CD4-positive, alpha-beta T cell (primary cell): ENCODE measurements at regions not wholly inside any gene's neighbourhood (a gene's known extent, or its start where the extent isn't known, plus 50 kb on each side); places are given as distances from the start of the nearest gene placed in this dataset.

ENCODE experiments used
- ATAC-seq: fragments of 200-7000 bp; cut with Tn5 transposase; one replicate; pipeline ENCODE4 v1.10.0; 2022; ENCODE audit warnings: mild to moderate bottlenecking; ENCODE audit not compliant: poor library complexity
- CTCF ChIA-PET: fragments of 350-600 bp; sonication (Branson Sonifier 250); formaldehyde crosslinking; loops from one replicate; lab custom pipeline; 2021; ENCODE audit warnings: antibody characterized with exemption, inconsistent platforms; lab: Charles Lee
- POLR2A ChIA-PET: fragments of 350-600 bp; sonication (Branson Sonifier 250); formaldehyde crosslinking; loops from one replicate; lab custom pipeline; 2021; ENCODE audit warnings: antibody characterized with exemption, inconsistent platforms; lab: Charles Lee
- DNase-seq, 14 experiments: peaks; one replicate each; pipeline ENCODE4 v3.0.0-alpha.2; 2013 to 2020; ENCODE audit warnings: mixed read lengths in 2 of 14
- H3K27ac ChIP-seq, 2 donors: one replicate each; pipeline versions ENCODE4 v1.5.1 to v1.7.0; 2013; ENCODE audit warnings: low read length in 2 of 2, low read depth in 1 of 2, mild to moderate bottlenecking in 1 of 2
- H3K27me3 ChIP-seq, 2 experiments: 1 replicate in 1 of 2; 2 replicates in 1 of 2; pipeline versions ENCODE4 v1.6.1 to v1.7.0; 2013; ENCODE audit warnings: low read length in 2 of 2, control low read depth in 1 of 2, mild to moderate bottlenecking in 1 of 2, moderate library complexity in 1 of 2; ENCODE audit not compliant: insufficient read depth in 2 of 2, control insufficient read depth in 1 of 2
- H3K36me3 ChIP-seq: one replicate; pipeline ENCODE4 v1.6.1; 2013; ENCODE audit warnings: low read length, control low read depth; ENCODE audit not compliant: insufficient read depth
- H3K4me1 ChIP-seq: one replicate; pipeline ENCODE4 v1.6.1; 2013; ENCODE audit warnings: low read length, control low read depth; ENCODE audit not compliant: insufficient read depth
- H3K4me3 ChIP-seq: one replicate; pipeline ENCODE4 v1.5.1; 2013; ENCODE audit warnings: mild to moderate bottlenecking, low read length, moderate library complexity
- H3K9me3 ChIP-seq, 2 experiments: 1 replicate in 1 of 2; 2 replicates in 1 of 2; pipeline versions ENCODE4 v1.6.1 to v1.7.0; 2013; ENCODE audit warnings: low read length in 2 of 2, mild to moderate bottlenecking in 2 of 2, control low read depth in 1 of 2, moderate library complexity in 1 of 2; ENCODE audit not compliant: control insufficient read depth in 1 of 2, insufficient read depth in 1 of 2
- H3K27ac Mint-ChIP-seq: one replicate; pipeline ENCODE4 v1.8.0; 2020; ENCODE audit warnings: mixed read lengths
- H3K27me3 Mint-ChIP-seq: one replicate; pipeline ENCODE4 v1.8.0; 2021; ENCODE audit warnings: mixed read lengths
- H3K36me3 Mint-ChIP-seq: one replicate; pipeline ENCODE4 v1.8.0; 2021; ENCODE audit warnings: low read depth, mixed read lengths
- H3K4me1 Mint-ChIP-seq: one replicate; pipeline ENCODE4 v1.8.0; 2021; ENCODE audit warnings: low read depth, mixed read lengths
- H3K4me3 Mint-ChIP-seq: one replicate; pipeline ENCODE4 v1.8.0; 2020; ENCODE audit warnings: mild to moderate bottlenecking, mixed read lengths
- H3K9me3 Mint-ChIP-seq: one replicate; pipeline ENCODE4 v1.8.0; 2020; ENCODE audit warnings: mixed read lengths
- intact Hi-C, 2 experiments: fragments of 100-400 bp; cut with DNase I in 1 of 2; cut with micrococcal nuclease in 1 of 2; formaldehyde crosslinking; loops; one replicate each; pipeline versions ENCODE4 v1.15.1 to v1.9.0; 2023 to 2025; cut with DNase I, micrococcal nuclease
- TF ChIP-seq, protein P1 (sequence below): fragments of 200-600 bp; IDR thresholded peaks from one replicate; pipeline ENCODE4 v1.8.0; 2022; ENCODE audit warnings: antibody characterized with exemption, mild to moderate bottlenecking

DNA sequence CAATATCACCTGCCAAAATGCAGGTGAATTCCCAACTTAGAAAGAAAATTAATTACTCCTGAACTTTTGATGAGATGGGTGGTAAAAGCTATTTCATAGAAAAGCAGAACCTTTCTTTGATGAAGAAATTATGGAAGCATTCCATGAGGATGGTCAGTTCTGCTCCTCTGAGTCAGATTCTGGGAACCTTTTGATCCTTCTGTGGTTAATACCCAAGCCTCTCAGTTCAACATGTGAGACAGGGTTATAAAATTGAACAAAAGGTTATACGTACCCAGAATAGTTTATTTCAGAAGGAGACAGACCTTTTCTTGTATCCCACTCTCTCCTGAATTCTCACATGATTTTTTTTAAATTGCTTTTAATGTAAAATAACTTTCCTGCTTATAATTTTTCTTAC is 767.6 kb upstream of the ADAMTS16 start:
- no peaks in the 10 kb centered on the region for H3K27me3 ChIP-seq
- Mint-ChIP-seq H3K9me3 (no peaks in the 10 kb centered on the region), H3K4me1 (no peaks in the 10 kb centered on the region), H3K27me3 (no peaks in the 10 kb centered on the region), H3K36me3 (no peaks in the 10 kb centered on the region), H3K27ac (no peak overlapping the region), H3K4me3 (no peak overlapping the region)
- H3K36me3 ChIP-seq, result no peaks in the 10 kb centered on the region
- intact Hi-C loops, result no loop called here
- POLR2A ChIA-PET, result no interaction called here
- CTCF ChIA-PET, result no interaction called here
- no peaks in the 10 kb centered on the region for H3K4me1 ChIP-seq
- no peak overlapping the region for H3K4me3 ChIP-seq
- no peak overlapping the region for H3K27ac ChIP-seq
- no peaks in the 10 kb centered on the region for H3K9me3 ChIP-seq
- ATAC-seq (no peak), DNase-seq (no peak)
- TF ChIP-seq, protein P1, sequence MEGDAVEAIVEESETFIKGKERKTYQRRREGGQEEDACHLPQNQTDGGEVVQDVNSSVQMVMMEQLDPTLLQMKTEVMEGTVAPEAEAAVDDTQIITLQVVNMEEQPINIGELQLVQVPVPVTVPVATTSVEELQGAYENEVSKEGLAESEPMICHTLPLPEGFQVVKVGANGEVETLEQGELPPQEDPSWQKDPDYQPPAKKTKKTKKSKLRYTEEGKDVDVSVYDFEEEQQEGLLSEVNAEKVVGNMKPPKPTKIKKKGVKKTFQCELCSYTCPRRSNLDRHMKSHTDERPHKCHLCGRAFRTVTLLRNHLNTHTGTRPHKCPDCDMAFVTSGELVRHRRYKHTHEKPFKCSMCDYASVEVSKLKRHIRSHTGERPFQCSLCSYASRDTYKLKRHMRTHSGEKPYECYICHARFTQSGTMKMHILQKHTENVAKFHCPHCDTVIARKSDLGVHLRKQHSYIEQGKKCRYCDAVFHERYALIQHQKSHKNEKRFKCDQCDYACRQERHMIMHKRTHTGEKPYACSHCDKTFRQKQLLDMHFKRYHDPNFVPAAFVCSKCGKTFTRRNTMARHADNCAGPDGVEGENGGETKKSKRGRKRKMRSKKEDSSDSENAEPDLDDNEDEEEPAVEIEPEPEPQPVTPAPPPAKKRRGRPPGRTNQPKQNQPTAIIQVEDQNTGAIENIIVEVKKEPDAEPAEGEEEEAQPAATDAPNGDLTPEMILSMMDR, result no peak

DNA sequence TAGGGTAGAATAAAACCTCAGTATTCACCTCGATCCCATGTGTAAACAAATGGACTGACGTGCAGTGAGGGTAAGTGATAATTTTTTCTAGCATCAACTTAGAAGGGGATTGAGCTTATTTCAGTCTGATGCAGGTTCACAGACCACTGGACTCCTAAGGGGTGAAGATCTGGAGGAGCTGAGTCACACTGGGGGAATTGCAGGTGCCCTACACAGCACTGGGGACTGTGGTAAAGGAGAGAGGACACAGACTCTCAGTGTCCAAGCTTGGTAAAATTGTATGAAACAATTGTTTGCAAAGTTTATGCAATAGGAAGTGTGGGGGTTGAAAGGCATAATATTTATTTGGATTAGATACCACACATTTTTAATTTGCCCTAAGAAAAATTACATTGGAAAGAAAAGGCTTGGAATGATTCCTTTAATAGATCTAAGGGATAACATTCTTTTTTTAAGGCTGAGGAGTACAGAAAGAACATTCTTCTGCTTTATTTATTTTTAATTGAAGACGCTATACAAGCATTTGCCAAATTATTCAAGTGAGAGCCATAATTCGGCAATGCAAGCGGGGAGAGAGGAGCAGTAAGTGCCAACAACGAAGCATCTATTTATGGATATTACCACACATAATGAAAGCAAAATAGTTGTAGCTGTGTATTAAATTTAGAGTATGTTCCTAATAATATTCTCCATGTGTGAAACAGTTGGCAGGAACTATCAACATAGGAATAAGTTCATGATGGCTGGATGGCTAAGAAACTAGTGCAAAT is 766.9 kb upstream of the ADAMTS16 start:
- no peaks in the 10 kb centered on the region for H3K4me1 ChIP-seq
- Mint-ChIP-seq H3K27me3 (no peaks in the 10 kb centered on the region), H3K4me1 (no peaks in the 10 kb centered on the region), H3K27ac (no peak overlapping the region), H3K36me3 (no peaks in the 10 kb centered on the region), H3K4me3 (no peak overlapping the region), H3K9me3 (peaks cover 3% of the 10 kb centered on the region)
- no peak overlapping the region for H3K4me3 ChIP-seq
- no peak overlapping the region for H3K27ac ChIP-seq
- H3K27me3 ChIP-seq, result no peaks in the 10 kb centered on the region
- CTCF ChIA-PET, result no interaction called here
- intact Hi-C loops, result no loop called here
- H3K9me3 ChIP-seq, result no peaks in the 10 kb centered on the region
- POLR2A ChIA-PET, result no interaction called here
- TF ChIP-seq, protein P1, result no peak
- DNase-seq (no peak), ATAC-seq (no peak)
- no peaks in the 10 kb centered on the region for H3K36me3 ChIP-seq

DNA sequence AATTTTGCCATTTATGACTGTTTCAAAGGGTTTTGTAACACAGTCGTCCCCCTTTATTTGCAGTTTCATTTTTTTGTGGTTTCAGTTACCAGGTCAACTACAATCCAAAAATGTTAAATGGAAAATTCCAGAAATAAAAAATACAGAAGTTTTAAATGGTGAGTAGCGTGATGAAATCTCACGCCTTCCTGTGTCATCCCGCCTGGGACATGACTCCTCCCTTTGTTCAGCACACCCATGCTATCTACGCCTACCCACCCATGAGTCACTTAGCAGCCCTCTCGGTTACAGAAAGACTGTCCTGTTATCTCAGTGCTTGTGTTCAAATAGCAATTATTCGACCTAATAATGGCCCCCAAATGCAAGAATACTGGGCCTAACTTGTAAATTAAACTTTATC is 765.3 kb upstream of the ADAMTS16 start:
- CTCF ChIA-PET, result no interaction called here

More for the DNA sequence above, 765.3 kb upstream of the ADAMTS16 start:
- no peaks in the 10 kb centered on the region for H3K36me3 Mint-ChIP-seq
- H3K27ac Mint-ChIP-seq, result no peak overlapping the region
- POLR2A ChIA-PET, result no interaction called here
- no peak for DNase-seq
- H3K27me3 Mint-ChIP-seq, result no peaks in the 10 kb centered on the region
- ATAC-seq, result no peak
- H3K4me3 Mint-ChIP-seq, result no peak overlapping the region
- H3K4me3 ChIP-seq, result no peak overlapping the region
- TF ChIP-seq, protein P1, result no peak
- peaks cover 0 to 4% of the 10 kb centered on the region in 2 experiments for H3K9me3 ChIP-seq
- no peak overlapping the region for H3K27ac ChIP-seq
- H3K4me1 ChIP-seq, result no peaks in the 10 kb centered on the region
- H3K27me3 ChIP-seq, result no peaks in the 10 kb centered on the region
- intact Hi-C loops, result loop anchor here in 1 of 2 experiments (5.0 kb wide), 1 partner anchor 248 kb away; no protein-coding TSS in a partner anchor
- no peaks in the 10 kb centered on the region for H3K36me3 ChIP-seq
- H3K4me1 Mint-ChIP-seq, result no peaks in the 10 kb centered on the region
- peaks cover 3% of the 10 kb centered on the region for H3K9me3 Mint-ChIP-seq
